HEK293 (cell line): ENCODE measurements at regions not wholly inside any gene's neighbourhood (a gene's known extent, or its start where the extent isn't known, plus 50 kb on each side); places are given as distances from the start of the nearest gene placed in this dataset.

Experiments
- CTCF ChIA-PET: fragments of 350-600 bp; formaldehyde crosslinking; extraction: SDS; loops from one replicate; lab custom pipeline; 2021; ENCODE audit warnings: antibody characterized with exemption; lab: Yijun Ruan, JAX
- POLR2A ChIA-PET: fragments of 300-600 bp; formaldehyde crosslinking; extraction: SDS; loops from one replicate; lab custom pipeline; 2020; ENCODE audit warnings: antibody characterized with exemption, inconsistent platforms; lab: Yijun Ruan, JAX
- H3K27ac ChIP-seq: fragments of 200-500 bp; sonication (Bioruptor generic); 2 replicates; pipeline ENCODE4 v1.5.1; 2014; ENCODE audit warnings: low read depth, low read length, control low read depth, inconsistent platforms; ENCODE audit errors: extremely low read depth
- H3K36me3 ChIP-seq, 2 experiments: fragments of 200-500 bp in 1 of 2; sonication (Bioruptor generic) in 1 of 2; 1 replicate in 1 of 2; 2 replicates in 1 of 2; pipeline ENCODE4 v1.5.1; 2014 to 2017; ENCODE audit warnings: inconsistent platforms in 2 of 2, low read length in 2 of 2; ENCODE audit not compliant: control insufficient read depth in 2 of 2, insufficient read depth in 1 of 2
- H3K4me1 ChIP-seq: fragments of 200-500 bp; sonication (Bioruptor generic); 2 replicates; pipeline ENCODE4 v1.5.1; 2014; ENCODE audit warnings: mild to moderate bottlenecking, low read length, inconsistent platforms; ENCODE audit not compliant: control insufficient read depth, insufficient read depth
- H3K4me3 ChIP-seq: 2 replicates; pipeline ENCODE4 v1.5.1; 2011; ENCODE audit warnings: low read depth, mild to moderate bottlenecking, control low read depth, low read length, moderate library complexity
- H3K9me3 ChIP-seq: fragments of 200-500 bp; sonication (Bioruptor generic); 2 replicates; pipeline ENCODE4 v1.5.1; 2014; ENCODE audit warnings: low read depth, low read length, inconsistent platforms; ENCODE audit not compliant: control insufficient read depth, insufficient read depth
- BCL11B ChIP-seq: fragments of 450-650 bp; formaldehyde crosslinking; IDR thresholded peaks from 2 replicates; pipeline ENCODE4 v1.5.1; 2016; ENCODE audit warnings: low read depth, missing biosample characterization, missing genetic modification characterization
- OVOL3 ChIP-seq: fragments of 450-650 bp; formaldehyde crosslinking; IDR thresholded peaks from 2 replicates; pipeline ENCODE4 v1.5.1; 2016; ENCODE audit warnings: missing biosample characterization, missing genetic modification characterization
- PRDM1 ChIP-seq: fragments of 450-650 bp; formaldehyde crosslinking; IDR thresholded peaks from 2 replicates; pipeline ENCODE4; 2016; ENCODE audit warnings: missing biosample characterization, missing genetic modification characterization
- REST ChIP-seq: fragments of 450-650 bp; formaldehyde crosslinking; IDR thresholded peaks from 2 replicates; pipeline ENCODE4 v1.5.1; 2016; ENCODE audit warnings: missing biosample characterization, missing genetic modification characterization
- SP7 ChIP-seq: fragments of 450-650 bp; formaldehyde crosslinking; IDR thresholded peaks from 2 replicates; pipeline ENCODE4 v1.5.1; 2016; ENCODE audit warnings: missing biosample characterization, missing genetic modification characterization
- ZFP37 ChIP-seq: fragments of 450-650 bp; formaldehyde crosslinking; IDR thresholded peaks from 2 replicates; pipeline ENCODE4 v1.5.1; 2016; ENCODE audit warnings: missing biosample characterization, missing genetic modification characterization
- ZNF23 ChIP-seq: fragments of 450-650 bp; formaldehyde crosslinking; IDR thresholded peaks from 2 replicates; pipeline ENCODE4 v1.5.1; 2016; ENCODE audit warnings: missing biosample characterization, missing genetic modification characterization, borderline replicate concordance
- ZNF24 ChIP-seq: fragments of 450-650 bp; formaldehyde crosslinking; IDR thresholded peaks from 2 replicates; pipeline ENCODE4 v1.5.1; 2016; ENCODE audit warnings: missing biosample characterization, missing genetic modification characterization
- ZNF354C ChIP-seq: fragments of 450-650 bp; formaldehyde crosslinking; IDR thresholded peaks from 2 replicates; pipeline ENCODE4 v1.5.1; 2016; ENCODE audit warnings: missing biosample characterization, missing genetic modification characterization, low read depth, borderline replicate concordance
- ZNF362 ChIP-seq: fragments of 450-650 bp; formaldehyde crosslinking; IDR thresholded peaks from 2 replicates; pipeline ENCODE4 v1.5.1; 2016; ENCODE audit warnings: missing biosample characterization, missing genetic modification characterization
- ZNF37A ChIP-seq: fragments of 450-650 bp; IDR thresholded peaks from 2 replicates; pipeline ENCODE4 v1.5.1; 2018; ENCODE audit warnings: missing biosample characterization, missing genetic modification characterization
- ZNF394 ChIP-seq: fragments of 450-650 bp; formaldehyde crosslinking; IDR thresholded peaks from 2 replicates; pipeline ENCODE4 v1.5.1; 2016; ENCODE audit warnings: missing biosample characterization, missing genetic modification characterization, mild to moderate bottlenecking, moderate library complexity, borderline replicate concordance
- ZNF404 ChIP-seq: fragments of 450-650 bp; formaldehyde crosslinking; IDR thresholded peaks from 2 replicates; pipeline ENCODE4 v1.5.1; 2017; ENCODE audit warnings: missing biosample characterization, missing genetic modification characterization
- ZNF548 ChIP-seq: fragments of 450-650 bp; formaldehyde crosslinking; IDR thresholded peaks from 2 replicates; pipeline ENCODE4 v1.5.1; 2016; ENCODE audit warnings: missing biosample characterization, missing genetic modification characterization
- ZNF558 ChIP-seq: fragments of 450-650 bp; formaldehyde crosslinking; IDR thresholded peaks from 2 replicates; pipeline ENCODE4 v1.5.1; 2016; ENCODE audit warnings: missing biosample characterization, missing genetic modification characterization
- ZNF623 ChIP-seq: fragments of 450-650 bp; formaldehyde crosslinking; IDR thresholded peaks from 2 replicates; pipeline ENCODE4 v1.5.1; 2016; ENCODE audit warnings: missing biosample characterization, missing genetic modification characterization
- ZNF830 ChIP-seq: fragments of 450-650 bp; IDR thresholded peaks from 2 replicates; pipeline ENCODE4 v1.5.0; 2018; ENCODE audit warnings: missing biosample characterization, missing genetic modification characterization, low read depth, mild to moderate bottlenecking, moderate library complexity
- ZSCAN18 ChIP-seq: fragments of 450-650 bp; formaldehyde crosslinking; IDR thresholded peaks from 2 replicates; pipeline ENCODE4 v1.5.1; 2016; ENCODE audit warnings: missing biosample characterization, missing genetic modification characterization
- ZSCAN4 ChIP-seq: fragments of 450-650 bp; formaldehyde crosslinking; IDR thresholded peaks from 2 replicates; pipeline ENCODE4 v1.5.1; 2017; ENCODE audit warnings: missing biosample characterization, missing genetic modification characterization

DNA sequence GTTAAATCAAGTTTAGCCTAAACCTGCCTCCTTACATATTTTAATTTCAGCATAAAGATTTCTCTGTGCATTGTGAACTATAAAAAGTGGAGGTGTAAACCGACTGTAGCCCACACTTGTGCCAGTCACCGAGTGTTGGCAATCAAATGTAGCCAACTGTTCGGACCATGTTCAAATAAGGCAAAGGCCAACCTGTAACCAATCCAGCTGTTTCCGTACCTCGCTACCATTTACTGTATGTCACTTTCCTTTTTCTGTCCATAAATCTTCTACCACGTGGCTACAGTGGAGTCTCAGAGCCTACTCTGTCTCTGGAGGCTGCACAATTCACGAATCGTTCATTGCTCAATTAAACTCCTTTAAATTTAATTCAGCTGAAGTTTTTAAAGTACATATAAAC lies 156.0 kb downstream of the SLC25A46 start:
- no peaks in the 10 kb centered on the region for H3K36me3 ChIP-seq
- TF ChIP-seq ZNF37A (tag by site-specific recombination): no peak
- TF ChIP-seq ZNF24 (tag by site-specific recombination): no peak
- TF ChIP-seq BCL11B (tag by site-specific recombination): no peak
- no peak for TF ChIP-seq ZSCAN18
- TF ChIP-seq ZNF354C (tag by site-specific recombination): no peak
- TF ChIP-seq ZNF23: no peak
- no peak for TF ChIP-seq ZNF830
- no peak for TF ChIP-seq REST (tag by site-specific recombination)
- TF ChIP-seq ZSCAN4 (tag by site-specific recombination): no peak
- TF ChIP-seq ZNF558 (tag by site-specific recombination): no peak
- TF ChIP-seq ZNF362 (tag by site-specific recombination): no peak
- H3K4me3 ChIP-seq: no peak overlapping the region
- POLR2A ChIA-PET: no interaction called here
- H3K27ac ChIP-seq: no peak overlapping the region
- CTCF ChIA-PET: no interaction called here
- H3K9me3 ChIP-seq: no peaks in the 10 kb centered on the region
- H3K4me1 ChIP-seq: no peaks in the 10 kb centered on the region

DNA sequence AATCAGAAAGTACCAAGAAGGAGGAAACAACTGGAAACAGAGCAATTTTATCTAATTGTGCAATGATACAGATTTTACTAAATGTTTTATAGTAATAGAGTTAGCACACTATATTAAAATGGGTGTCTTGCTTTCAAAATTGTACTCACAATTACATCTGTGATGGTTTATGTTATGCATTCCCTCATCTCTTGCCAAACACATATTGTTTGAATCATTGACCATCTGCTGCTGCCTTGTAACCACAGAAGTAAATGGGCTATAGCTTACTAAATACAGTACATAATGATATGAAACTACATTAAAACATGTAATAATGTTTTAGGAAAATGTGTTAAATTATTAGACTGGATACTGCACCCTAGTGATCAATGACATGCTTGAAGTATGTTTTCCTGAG lies 158.1 kb downstream of the SLC25A46 start:
- ChIA-PET CTCF (no interaction called here), POLR2A (no interaction called here)
- Histone ChIP-seq H3K27ac (no peak overlapping the region), H3K9me3 (no peaks in the 10 kb centered on the region), H3K4me3 (no peak overlapping the region), H3K4me1 (no peaks in the 10 kb centered on the region), H3K36me3 (no peaks in the 10 kb centered on the region)
- TF ChIP-seq SP7 (tag by site-specific recombination): no peak
- TF ChIP-seq ZNF623: no peak
- TF ChIP-seq ZNF394 (tag by site-specific recombination): no peak
- no peak for TF ChIP-seq ZNF404
- TF ChIP-seq PRDM1 (tag by site-specific recombination): no peak
- TF ChIP-seq ZNF23: no peak
- TF ChIP-seq ZFP37: no peak
- no peak for TF ChIP-seq OVOL3 (tag by site-specific recombination)
- no peak for TF ChIP-seq ZNF548 (tag by site-specific recombination)
